MCF 10A (cell line): ENCODE measurements at regions not wholly inside any gene's neighbourhood (a gene's known extent, or its start where the extent isn't known, plus 50 kb on each side); places are given as distances from the start of the nearest gene placed in this dataset.

ENCODE experiments used
- BruUV-seq: library from RNA; stranded (reverse); fragments of 400-500 nt; replicated peaks from 2 replicates; lab custom pipeline; 2021; lab: Mats Ljungman, UMichigan
- CTCF ChIA-PET: fragments of 300-600 bp; sonication (Branson Sonifier 250); formaldehyde crosslinking; extraction: SDS; loops from one replicate; lab custom pipeline; 2021; ENCODE audit warnings: antibody characterized with exemption, inconsistent platforms; lab: Yijun Ruan, JAX
- POLR2A ChIA-PET: fragments of 300-600, 350-650 bp; sonication (Branson Sonifier 250); formaldehyde crosslinking; extraction: SDS; loops from one replicate; lab custom pipeline; 2020; ENCODE audit warnings: antibody characterized with exemption, inconsistent platforms; lab: Yijun Ruan, JAX
- DNase-seq: peaks from one replicate; pipeline ENCODE4 v3.0.0-alpha.2; 2018; ENCODE audit not compliant: unreplicated experiment
- H3K27ac Mint-ChIP-seq: one replicate; pipeline ENCODE4 v1.8.0; 2022; ENCODE audit warnings: mild to moderate bottlenecking, low read depth, mixed read lengths; ENCODE audit not compliant: unreplicated experiment
- H3K27me3 Mint-ChIP-seq: one replicate; pipeline ENCODE4 v1.8.0; 2022; ENCODE audit warnings: mixed read lengths; ENCODE audit not compliant: insufficient read depth, unreplicated experiment
- H3K36me3 Mint-ChIP-seq: one replicate; pipeline ENCODE4 v1.8.0; 2022; ENCODE audit warnings: mild to moderate bottlenecking, moderate library complexity, mixed read lengths; ENCODE audit not compliant: insufficient read depth, unreplicated experiment
- H3K4me1 Mint-ChIP-seq: one replicate; pipeline ENCODE4 v1.8.0; 2022; ENCODE audit warnings: mixed read lengths; ENCODE audit not compliant: insufficient read depth, unreplicated experiment
- H3K4me3 Mint-ChIP-seq: one replicate; pipeline ENCODE4 v1.8.0; 2022; ENCODE audit warnings: mild to moderate bottlenecking, moderate library complexity, mixed read lengths; ENCODE audit not compliant: unreplicated experiment
- H3K9me3 Mint-ChIP-seq: one replicate; pipeline ENCODE4 v1.8.0; 2022; ENCODE audit warnings: mixed read lengths; ENCODE audit not compliant: unreplicated experiment
- intact Hi-C: fragments of 100-400 bp; cut with micrococcal nuclease; formaldehyde crosslinking; loops from 2 replicates; pipeline ENCODE4 v1.14.1; 2022
- TF ChIP-seq, protein P1 (sequence below): fragments of 200-600 bp; IDR thresholded peaks from one replicate; pipeline ENCODE4 v1.8.0; 2022; ENCODE audit warnings: antibody characterized with exemption, mild to moderate bottlenecking; ENCODE audit not compliant: unreplicated experiment

DNA sequence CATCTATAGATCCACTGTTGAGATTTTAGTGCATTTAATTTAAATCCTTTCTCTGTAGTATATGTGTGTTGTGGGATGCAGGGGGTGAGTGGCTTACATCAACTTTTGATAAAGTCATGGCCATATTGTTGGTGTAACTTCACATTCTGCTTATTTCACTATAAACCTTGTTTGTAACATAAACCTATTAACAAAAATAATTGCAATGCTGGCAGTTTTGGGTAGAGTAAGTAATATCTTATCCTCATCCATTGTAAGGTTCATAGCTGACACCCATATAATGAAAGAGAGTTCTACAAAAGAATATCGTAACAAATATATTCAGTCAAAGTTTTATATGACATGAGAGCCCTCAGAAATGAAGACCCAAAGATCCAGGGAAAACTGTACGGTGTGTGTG, 601.7 kb upstream of the ANO3 start:
- DNase-seq: no peak
- Mint-ChIP-seq H3K4me3 (no peak overlapping the region), H3K9me3 (peaks cover 22% of the 10 kb centered on the region), H3K27me3 (no peaks in the 10 kb centered on the region), H3K4me1 (no peaks in the 10 kb centered on the region), H3K36me3 (no peaks in the 10 kb centered on the region), H3K27ac (no peak overlapping the region)
- CTCF ChIA-PET: no interaction called here
- TF ChIP-seq, protein P1, sequence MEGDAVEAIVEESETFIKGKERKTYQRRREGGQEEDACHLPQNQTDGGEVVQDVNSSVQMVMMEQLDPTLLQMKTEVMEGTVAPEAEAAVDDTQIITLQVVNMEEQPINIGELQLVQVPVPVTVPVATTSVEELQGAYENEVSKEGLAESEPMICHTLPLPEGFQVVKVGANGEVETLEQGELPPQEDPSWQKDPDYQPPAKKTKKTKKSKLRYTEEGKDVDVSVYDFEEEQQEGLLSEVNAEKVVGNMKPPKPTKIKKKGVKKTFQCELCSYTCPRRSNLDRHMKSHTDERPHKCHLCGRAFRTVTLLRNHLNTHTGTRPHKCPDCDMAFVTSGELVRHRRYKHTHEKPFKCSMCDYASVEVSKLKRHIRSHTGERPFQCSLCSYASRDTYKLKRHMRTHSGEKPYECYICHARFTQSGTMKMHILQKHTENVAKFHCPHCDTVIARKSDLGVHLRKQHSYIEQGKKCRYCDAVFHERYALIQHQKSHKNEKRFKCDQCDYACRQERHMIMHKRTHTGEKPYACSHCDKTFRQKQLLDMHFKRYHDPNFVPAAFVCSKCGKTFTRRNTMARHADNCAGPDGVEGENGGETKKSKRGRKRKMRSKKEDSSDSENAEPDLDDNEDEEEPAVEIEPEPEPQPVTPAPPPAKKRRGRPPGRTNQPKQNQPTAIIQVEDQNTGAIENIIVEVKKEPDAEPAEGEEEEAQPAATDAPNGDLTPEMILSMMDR: no peak
- POLR2A ChIA-PET: no interaction called here
- no TSS peak for BruUV-seq
- intact Hi-C loops: loop anchor here (10.0 kb wide), 1 partner anchor 1215 kb away; no protein-coding TSS in a partner anchor

DNA sequence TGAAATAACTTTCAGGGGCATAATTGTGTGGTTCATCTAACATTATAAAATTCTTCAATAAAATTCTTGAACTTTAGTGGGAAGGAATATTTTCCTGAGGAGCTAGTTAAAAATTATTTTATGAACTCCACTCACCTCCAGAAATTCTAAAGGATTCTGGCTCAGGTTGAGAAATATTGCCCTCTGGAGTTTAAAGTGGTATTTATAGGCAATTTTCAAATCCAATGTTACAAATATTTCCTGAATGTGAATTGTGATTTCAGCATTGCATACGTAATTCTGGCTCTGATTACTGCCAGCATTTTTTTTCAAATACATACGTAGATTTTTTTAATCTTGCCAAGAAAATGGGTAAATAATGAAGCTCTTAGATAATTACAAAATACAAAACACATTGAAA, 598.2 kb upstream of the ANO3 start:
- H3K4me1 Mint-ChIP-seq: no peaks in the 10 kb centered on the region
- CTCF ChIA-PET: interaction anchor here (0.6 to 1.8 kb wide), 8 partner anchors 19 to 1806 kb away, joined by 3 to 6 read pairs (median 3); no protein-coding TSS in a partner anchor
- no TSS peak for BruUV-seq

DNA sequence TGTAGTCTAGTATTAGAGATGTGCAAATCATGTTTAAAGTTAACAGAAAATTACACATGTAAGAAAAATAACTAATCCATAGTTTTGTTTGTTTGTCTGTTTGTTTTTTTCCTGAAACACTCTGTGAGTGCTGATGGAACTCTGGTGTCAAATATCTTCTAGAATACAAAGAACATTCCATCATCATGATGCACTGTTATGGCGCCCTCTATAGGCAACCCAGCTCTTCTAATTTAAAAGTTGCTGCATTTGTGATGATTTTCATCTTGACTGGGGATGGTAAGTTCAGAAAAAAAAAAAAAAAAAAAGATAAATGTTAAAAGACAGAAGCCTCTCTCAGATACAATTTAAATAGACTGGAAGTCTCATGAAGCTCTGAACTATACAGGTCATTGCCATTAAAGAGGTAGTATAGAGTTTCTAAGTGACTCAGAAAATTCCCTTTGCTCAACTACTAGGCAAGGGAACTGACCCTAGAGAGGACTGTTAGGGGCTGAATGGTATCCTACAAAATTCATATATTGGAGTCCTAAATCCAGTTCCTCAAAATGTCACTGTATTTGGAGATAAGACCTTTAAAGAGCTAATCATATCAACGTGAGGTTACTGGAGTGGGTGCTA, 597.2 kb upstream of the ANO3 start:
- H3K27me3 Mint-ChIP-seq: peaks cover 18% of the 10 kb centered on the region
- no peak overlapping the region for H3K4me3 Mint-ChIP-seq
- no peak overlapping the region for H3K27ac Mint-ChIP-seq
- CTCF ChIA-PET: interaction anchor here (0.6 to 1.8 kb wide), 15 partner anchors 11 to 1807 kb away, joined by 3 to 8 read pairs (median 3); no protein-coding TSS in a partner anchor
- peaks cover 10% of the 10 kb centered on the region for H3K9me3 Mint-ChIP-seq
- no peaks in the 10 kb centered on the region for H3K36me3 Mint-ChIP-seq
- no peaks in the 10 kb centered on the region for H3K4me1 Mint-ChIP-seq
- no TSS peak for BruUV-seq
- intact Hi-C loops: loop anchor here (2.0 to 10.0 kb wide), 2 partner anchors 954 to 1220 kb away; no protein-coding TSS in a partner anchor
- POLR2A ChIA-PET: no interaction called here
- peak; percentile 39 for DNase-seq
- TF ChIP-seq, protein P1: peak; percentile 41

More for the DNA sequence above, 598.2 kb upstream of the ANO3 start:
- POLR2A ChIA-PET: no interaction called here
- intact Hi-C loops: loop anchor here (2.0 to 10.0 kb wide), 2 partner anchors 953 to 1219 kb away; no protein-coding TSS in a partner anchor
- Mint-ChIP-seq H3K4me3 (no peak overlapping the region), H3K36me3 (no peaks in the 10 kb centered on the region), H3K27me3 (peaks cover 18% of the 10 kb centered on the region), H3K9me3 (peaks cover 10% of the 10 kb centered on the region), H3K27ac (no peak overlapping the region)
- DNase-seq: peak; percentile 6
- TF ChIP-seq, protein P1: no peak

DNA sequence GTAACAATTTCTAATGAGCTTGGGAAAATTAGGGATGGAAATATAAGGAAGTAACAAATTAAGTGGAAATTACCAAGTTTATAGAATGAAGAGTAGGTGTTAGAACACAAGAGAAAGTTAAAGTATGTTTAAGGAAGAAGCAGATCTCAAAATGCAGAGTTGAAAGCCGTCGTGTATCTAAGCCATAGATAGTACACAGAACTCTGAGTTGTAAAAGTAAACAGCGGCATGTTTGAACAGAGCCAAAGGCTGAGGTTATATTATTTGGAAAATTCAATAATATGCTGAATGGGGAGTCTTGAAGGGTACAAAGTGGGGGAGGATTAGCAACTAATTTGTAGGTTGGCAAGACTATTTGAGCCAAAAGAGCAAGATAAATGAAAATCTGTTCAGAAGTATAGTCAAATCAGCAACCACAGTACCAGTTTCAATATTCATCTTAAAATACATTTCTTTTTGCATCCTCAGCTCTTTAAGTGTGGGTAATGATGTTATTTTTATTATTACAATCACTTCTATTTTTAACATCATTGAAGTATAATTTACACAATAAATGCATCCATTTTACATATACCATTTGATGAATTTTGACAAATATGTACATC, 594.8 kb upstream of the ANO3 start:
- Mint-ChIP-seq H3K36me3 (no peaks in the 10 kb centered on the region), H3K27me3 (peaks cover 18% of the 10 kb centered on the region), H3K9me3 (no peaks in the 10 kb centered on the region), H3K4me1 (no peaks in the 10 kb centered on the region), H3K27ac (no peak overlapping the region), H3K4me3 (no peak overlapping the region)
- TF ChIP-seq, protein P1: no peak
- no peak for DNase-seq
- POLR2A ChIA-PET: interaction anchor here (0.6 kb wide), 2 partner anchors 42 to 933 kb away, joined by 3 read pairs; no protein-coding TSS in a partner anchor
- intact Hi-C loops: loop anchor here (10.0 kb wide), 1 partner anchor 1222 kb away; no protein-coding TSS in a partner anchor
- CTCF ChIA-PET: interaction anchor here (0.6 kb wide), 2 partner anchors 124 to 398 kb away, joined by 3 read pairs; no protein-coding TSS in a partner anchor
- no TSS peak for BruUV-seq
